ENCODE measurements at regions not wholly inside any gene's neighbourhood (a gene's known extent, or its start where the extent isn't known, plus 50 kb on each side); places are given as distances from the start of the nearest gene placed in this dataset.

DNA sequence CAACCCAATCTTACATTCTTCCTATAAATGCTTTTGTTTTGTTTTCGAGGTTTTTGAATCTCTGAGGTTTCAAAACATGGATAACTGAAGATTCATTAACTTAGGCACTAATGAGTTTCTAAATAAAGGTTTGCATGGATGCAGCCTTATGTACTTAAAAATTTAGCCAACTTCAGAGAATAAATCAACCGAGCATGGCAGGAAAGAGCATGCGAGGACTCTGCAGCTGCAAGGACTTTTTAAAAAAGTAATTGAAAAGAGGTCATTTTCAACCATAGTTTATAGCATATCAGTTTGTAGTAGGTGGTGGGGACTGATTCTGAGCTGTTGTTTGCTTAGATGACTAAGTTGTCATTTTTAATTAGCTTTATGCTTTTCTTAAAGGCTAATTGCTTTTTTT, 567.0 kb upstream of the ZEB2 start:
- TF ChIP-seq EZH2 (IDR thresholded peaks at IDR 0.05) (no peak), CBX3 (IDR thresholded peaks at IDR 0.05; ENCODE audit: low read depth) (no peak), YY1 (IDR thresholded peaks at IDR 0.05; ENCODE audit: extremely low read depth, insufficient replicate concordance, low read depth, low read length) (no peak), JUND (IDR thresholded peaks at IDR 0.05) (no peak), SIN3A (IDR thresholded peaks at IDR 0.05; ENCODE audit: low read depth) (no peak), POLR2AphosphoS5 (IDR thresholded peaks at IDR 0.05; ENCODE audit: low read depth, low read length) (no peak), ZNF274 (IDR thresholded peaks at IDR 0.05; ENCODE audit: low read depth, low read length) (no peak), POLR2A (IDR thresholded peaks at IDR 0.05; ENCODE audit: borderline replicate concordance, extremely low read depth, insufficient read depth, insufficient read length) (no peak), EZH2phosphoT487 (IDR thresholded peaks at IDR 0.05; ENCODE audit: borderline replicate concordance) (no peak), TCF7L2 (IDR thresholded peaks at IDR 0.05; ENCODE audit: borderline replicate concordance, extremely low read depth, insufficient read depth, insufficient read length) (no peak), RAD21 (IDR thresholded peaks at IDR 0.05; ENCODE audit: low read depth) (no peak)
- TF ChIP-seq, protein P1, sequence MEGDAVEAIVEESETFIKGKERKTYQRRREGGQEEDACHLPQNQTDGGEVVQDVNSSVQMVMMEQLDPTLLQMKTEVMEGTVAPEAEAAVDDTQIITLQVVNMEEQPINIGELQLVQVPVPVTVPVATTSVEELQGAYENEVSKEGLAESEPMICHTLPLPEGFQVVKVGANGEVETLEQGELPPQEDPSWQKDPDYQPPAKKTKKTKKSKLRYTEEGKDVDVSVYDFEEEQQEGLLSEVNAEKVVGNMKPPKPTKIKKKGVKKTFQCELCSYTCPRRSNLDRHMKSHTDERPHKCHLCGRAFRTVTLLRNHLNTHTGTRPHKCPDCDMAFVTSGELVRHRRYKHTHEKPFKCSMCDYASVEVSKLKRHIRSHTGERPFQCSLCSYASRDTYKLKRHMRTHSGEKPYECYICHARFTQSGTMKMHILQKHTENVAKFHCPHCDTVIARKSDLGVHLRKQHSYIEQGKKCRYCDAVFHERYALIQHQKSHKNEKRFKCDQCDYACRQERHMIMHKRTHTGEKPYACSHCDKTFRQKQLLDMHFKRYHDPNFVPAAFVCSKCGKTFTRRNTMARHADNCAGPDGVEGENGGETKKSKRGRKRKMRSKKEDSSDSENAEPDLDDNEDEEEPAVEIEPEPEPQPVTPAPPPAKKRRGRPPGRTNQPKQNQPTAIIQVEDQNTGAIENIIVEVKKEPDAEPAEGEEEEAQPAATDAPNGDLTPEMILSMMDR (IDR thresholded peaks at IDR 0.05 in 2 of 3, conservative IDR thresholded peaks at IDR 0.05 in 1 of 3; ENCODE audit: borderline replicate concordance in 1 of 3, insufficient read depth in 1 of 3, low read depth in 2 of 3, low read length in 2 of 3), result no peak
- TF ChIP-seq, protein P2, sequence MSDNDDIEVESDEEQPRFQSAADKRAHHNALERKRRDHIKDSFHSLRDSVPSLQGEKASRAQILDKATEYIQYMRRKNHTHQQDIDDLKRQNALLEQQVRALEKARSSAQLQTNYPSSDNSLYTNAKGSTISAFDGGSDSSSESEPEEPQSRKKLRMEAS (IDR thresholded peaks at IDR 0.05), result no peak
